Femur (tissue), 1 donor: ENCODE measurements at regions not wholly inside any gene's neighbourhood (a gene's known extent, or its start where the extent isn't known, plus 50 kb on each side); places are given as distances from the start of the nearest gene placed in this dataset.
"Not testable (repeated sequence)": the region's sequence is repeated elsewhere in the genome, so short reads cannot be mapped to it uniquely, and the experiment has no call there.

Experiments used
- DNase-seq: peaks from one replicate; pipeline ENCODE4 v3.0.0-alpha.2; 2017

- no peak for DNase-seq
Observed at GRCh38 chrX:3435057-3435456, 88.6 kb upstream of the MXRA5 start.

- peak; percentile 41 for DNase-seq
Observed at GRCh38 chrX:3428792-3429191, 82.3 kb upstream of the MXRA5 start.

- no peak for DNase-seq
Observed at GRCh38 chrX:3426552-3426951, 80.1 kb upstream of the MXRA5 start.

GRCh38 chrX:3425031-3425430 is 78.6 kb upstream of the MXRA5 start:
- no peak for DNase-seq

- no peak for DNase-seq
Observed at GRCh38 chrX:3420316-3420715, 73.9 kb upstream of the MXRA5 start.

- no peak for DNase-seq
Observed at GRCh38 chrX:3415011-3415410, 68.6 kb upstream of the MXRA5 start.

- not testable (repeated sequence) for DNase-seq
Observed at GRCh38 chrX:3411626-3412025, 65.2 kb upstream of the MXRA5 start.

GRCh38 chrX:3409936-3410335 is 63.5 kb upstream of the MXRA5 start:
- not testable (repeated sequence) for DNase-seq

GRCh38 chrX:3407781-3408180 is 61.3 kb upstream of the MXRA5 start:
- peak; percentile 34 for DNase-seq

GRCh38 chrX:3407121-3407520 is 60.7 kb upstream of the MXRA5 start:
- DNase-seq = no peak

GRCh38 chrX:3403748-3404147 is 57.3 kb upstream of the MXRA5 start:
- DNase-seq = no peak
